ENCODE measurements at regions not wholly inside any gene's neighbourhood (a gene's known extent, or its start where the extent isn't known, plus 50 kb on each side); places are given as distances from the start of the nearest gene placed in this dataset.

GRCh38 chr1:22283596-22283995 is 140.7 kb upstream of the WNT4 start:
- Histone ChIP-seq H3K36me3 (ENCODE audit: insufficient read depth) (no peaks in the 10 kb centered on the region), H3K27me3 (ENCODE audit: insufficient read depth, low read depth) (peaks cover 41% of the 10 kb centered on the region; the same call in 1 of the 2 replicates), H4K20me1 (ENCODE audit: insufficient read depth) (no peaks in the 10 kb centered on the region), H2AFZ (ENCODE audit: low read depth) (no peak overlapping the region), H3K27ac (no peak overlapping the region), H3K4me3 (IDR thresholded peaks at IDR 0.05; ENCODE audit: insufficient read depth, low read depth, low read length) (no peak overlapping the region), H3K4me2 (no peak overlapping the region), H3K79me2 (ENCODE audit: insufficient read depth, low read depth) (no peaks in the 10 kb centered on the region), H3K9ac (no peak overlapping the region), H3K4me1 (ENCODE audit: low read depth, poor library complexity, severe bottlenecking) (no peaks in the 10 kb centered on the region)
- TF ChIP-seq CTCF (conservative IDR thresholded peaks at IDR 0.05; ENCODE audit: low read depth, low read length) = no peak

- no peak overlapping the region for H2AFZ ChIP-seq (ENCODE audit: low read depth)
- H4K20me1 ChIP-seq (ENCODE audit: insufficient read depth) = no peaks in the 10 kb centered on the region
- H3K4me1 ChIP-seq (ENCODE audit: low read depth, poor library complexity, severe bottlenecking) = no peaks in the 10 kb centered on the region
- no peak overlapping the region for H3K9ac ChIP-seq
- H3K27me3 ChIP-seq (ENCODE audit: insufficient read depth, low read depth) = peaks cover 42% of the 10 kb centered on the region; the same call in 1 of the 2 replicates
- no peak overlapping the region for H3K4me2 ChIP-seq
- no peak for TF ChIP-seq CTCF (conservative IDR thresholded peaks at IDR 0.05; ENCODE audit: low read depth, low read length)
- H3K36me3 ChIP-seq (ENCODE audit: insufficient read depth) = no peaks in the 10 kb centered on the region
- no peak overlapping the region for H3K27ac ChIP-seq
- H3K79me2 ChIP-seq (ENCODE audit: insufficient read depth, low read depth) = no peaks in the 10 kb centered on the region
- no peak overlapping the region for H3K4me3 ChIP-seq (IDR thresholded peaks at IDR 0.05; ENCODE audit: insufficient read depth, low read depth, low read length)
Observed at GRCh38 chr1:22284236-22284635, 141.3 kb upstream of the WNT4 start.

GRCh38 chr1:22284906-22285548 is 142.1 kb upstream of the WNT4 start:
- Histone ChIP-seq H3K79me2 (ENCODE audit: insufficient read depth, low read depth) (no peaks in the 10 kb centered on the region), H3K27me3 (ENCODE audit: insufficient read depth, low read depth) (peaks cover 41% of the 10 kb centered on the region; the same call in 1 of the 2 replicates), H3K27ac (no peak overlapping the region), H3K4me2 (no peak overlapping the region), H3K9ac (no peak overlapping the region), H3K4me1 (ENCODE audit: low read depth, poor library complexity, severe bottlenecking) (no peaks in the 10 kb centered on the region), H3K4me3 (IDR thresholded peaks at IDR 0.05; ENCODE audit: insufficient read depth, low read depth, low read length) (no peak overlapping the region), H2AFZ (ENCODE audit: low read depth) (no peak overlapping the region), H4K20me1 (ENCODE audit: insufficient read depth) (no peaks in the 10 kb centered on the region), H3K36me3 (ENCODE audit: insufficient read depth) (no peaks in the 10 kb centered on the region)
- no peak for TF ChIP-seq CTCF (conservative IDR thresholded peaks at IDR 0.05; ENCODE audit: low read depth, low read length)

- H3K36me3 ChIP-seq (ENCODE audit: insufficient read depth) = no peaks in the 10 kb centered on the region
- peaks cover 39% of the 10 kb centered on the region; the same call in 1 of the 2 replicates for H3K27me3 ChIP-seq (ENCODE audit: insufficient read depth, low read depth)
- TF ChIP-seq CTCF (conservative IDR thresholded peaks at IDR 0.05; ENCODE audit: low read depth, low read length) = no peak
- no peaks in the 10 kb centered on the region for H4K20me1 ChIP-seq (ENCODE audit: insufficient read depth)
- no peak overlapping the region for H3K27ac ChIP-seq
- H3K9ac ChIP-seq = no peak overlapping the region
- H3K4me1 ChIP-seq (ENCODE audit: low read depth, poor library complexity, severe bottlenecking) = no peaks in the 10 kb centered on the region
- H2AFZ ChIP-seq (ENCODE audit: low read depth) = no peak overlapping the region
- no peak overlapping the region for H3K4me2 ChIP-seq
- H3K4me3 ChIP-seq (IDR thresholded peaks at IDR 0.05; ENCODE audit: insufficient read depth, low read depth, low read length) = no peak overlapping the region
- no peaks in the 10 kb centered on the region for H3K79me2 ChIP-seq (ENCODE audit: insufficient read depth, low read depth)
Observed at GRCh38 chr1:22285549-22286396, 142.9 kb upstream of the WNT4 start.

Measured in KMS-11 (cell line).